ENCODE measurements at regions not wholly inside any gene's neighbourhood (a gene's known extent, or its start where the extent isn't known, plus 50 kb on each side); places are given as distances from the start of the nearest gene placed in this dataset.
A peak's percentile ranks its signal among the peaks of the same experiment; 100 is the strongest.

GRCh38 chr1:185574139-185574875 is 159.9 kb upstream of the HMCN1 start:
- no peak for DNase-seq

- no peak for DNase-seq
These were observed 160.5 kb upstream of the HMCN1 start for GRCh38 chr1:185573677-185574076.

- DNase-seq = no peak
These were observed 161.0 kb upstream of the HMCN1 start for GRCh38 chr1:185573162-185573561.

GRCh38 chr1:185570962-185571361 is 163.2 kb upstream of the HMCN1 start:
- no peak for DNase-seq

GRCh38 chr1:185568155-185569123 is 165.8 kb upstream of the HMCN1 start:
- no peak for DNase-seq

- DNase-seq = no peak
These were observed 166.8 kb upstream of the HMCN1 start for GRCh38 chr1:185567440-185567839.

GRCh38 chr1:185566995-185567394 is 167.2 kb upstream of the HMCN1 start:
- DNase-seq = peak; percentile 35 to 58

GRCh38 chr1:185565302-185565701 is 168.9 kb upstream of the HMCN1 start:
- no peak for DNase-seq

GRCh38 chr1:185564816-185565215 is 169.4 kb upstream of the HMCN1 start:
- DNase-seq = no peak

- DNase-seq = no peak
These were observed 171.5 kb upstream of the HMCN1 start for GRCh38 chr1:185562461-185563359.

- no peak for DNase-seq
These were observed 172.6 kb upstream of the HMCN1 start for GRCh38 chr1:185561629-185562028.

- no peak for DNase-seq
These were observed 173.4 kb upstream of the HMCN1 start for GRCh38 chr1:185560760-185561159.

- DNase-seq = peak in 1 of 2 experiments; percentile 55
These were observed 174.4 kb upstream of the HMCN1 start for GRCh38 chr1:185559684-185560331.

- DNase-seq = no peak
These were observed 175.0 kb upstream of the HMCN1 start for GRCh38 chr1:185559151-185559550.

- DNase-seq = no peak
These were observed 177.6 kb upstream of the HMCN1 start for GRCh38 chr1:185556561-185556960.

GRCh38 chr1:185555743-185556142 is 178.4 kb upstream of the HMCN1 start:
- no peak for DNase-seq

- DNase-seq = no peak
These were observed 183.2 kb upstream of the HMCN1 start for GRCh38 chr1:185551008-185551407.

GRCh38 chr1:185549906-185550305 is 184.3 kb upstream of the HMCN1 start:
- no peak for DNase-seq

- DNase-seq = no peak
These were observed 188.2 kb upstream of the HMCN1 start for GRCh38 chr1:185546029-185546428.

- no peak for DNase-seq
These were observed 192.3 kb upstream of the HMCN1 start for GRCh38 chr1:185541871-185542301.

- no peak for DNase-seq
These were observed 193.9 kb upstream of the HMCN1 start for GRCh38 chr1:185540295-185540694.

- DNase-seq = no peak
These were observed 194.8 kb upstream of the HMCN1 start for GRCh38 chr1:185539277-185539943.
